ENCODE measurements at regions not wholly inside any gene's neighbourhood (a gene's known extent, or its start where the extent isn't known, plus 50 kb on each side); places are given as distances from the start of the nearest gene placed in this dataset.

- no peak for DNase-seq (ENCODE audit: low read depth in 2 of 2)
Observed at GRCh38 chr5:58151414-58151813, 308.5 kb downstream of the PLK2 start.

- DNase-seq (ENCODE audit: low read depth in 2 of 2): no peak
Observed at GRCh38 chr5:58150926-58151325, 309.0 kb downstream of the PLK2 start.

GRCh38 chr5:58149746-58150145, 310.1 kb downstream of the PLK2 start:
- no peak for DNase-seq (ENCODE audit: low read depth in 2 of 2)

- no peak for DNase-seq (ENCODE audit: low read depth in 2 of 2)
Observed at GRCh38 chr5:58149345-58149744, 310.5 kb downstream of the PLK2 start.

- DNase-seq (ENCODE audit: low read depth in 2 of 2): no peak
Observed at GRCh38 chr5:58148254-58148775, 311.6 kb downstream of the PLK2 start.

- DNase-seq (ENCODE audit: low read depth in 2 of 2): no peak
Observed at GRCh38 chr5:58145397-58145934, 314.4 kb downstream of the PLK2 start.

GRCh38 chr5:58143727-58144126, 316.2 kb downstream of the PLK2 start:
- no peak for DNase-seq (ENCODE audit: low read depth in 2 of 2)

GRCh38 chr5:58143181-58143580, 316.7 kb downstream of the PLK2 start:
- DNase-seq (ENCODE audit: low read depth in 2 of 2): no peak

GRCh38 chr5:58138791-58139190, 321.1 kb downstream of the PLK2 start:
- DNase-seq (ENCODE audit: low read depth in 2 of 2): no peak

GRCh38 chr5:58136406-58136805, 323.5 kb downstream of the PLK2 start:
- DNase-seq (ENCODE audit: low read depth in 2 of 2): no peak

GRCh38 chr5:58135571-58136335, 324.1 kb downstream of the PLK2 start:
- no peak for DNase-seq (ENCODE audit: low read depth in 2 of 2)

GRCh38 chr5:58133631-58134296, 326.1 kb downstream of the PLK2 start:
- no peak for DNase-seq (ENCODE audit: low read depth in 2 of 2)

- DNase-seq (ENCODE audit: low read depth in 2 of 2): no peak
Observed at GRCh38 chr5:58133216-58133615, 326.7 kb downstream of the PLK2 start.

- DNase-seq (ENCODE audit: low read depth in 2 of 2): no peak
Observed at GRCh38 chr5:58127255-58128220, 332.3 kb downstream of the PLK2 start.

GRCh38 chr5:58123501-58123900, 336.4 kb downstream of the PLK2 start:
- DNase-seq (ENCODE audit: low read depth in 2 of 2): no peak

GRCh38 chr5:58122848-58123392, 337.0 kb downstream of the PLK2 start:
- DNase-seq (ENCODE audit: low read depth in 2 of 2): no peak

- DNase-seq (ENCODE audit: low read depth in 2 of 2): no peak
Observed at GRCh38 chr5:58122157-58122556, 337.7 kb downstream of the PLK2 start.

GRCh38 chr5:58121391-58121790, 338.5 kb downstream of the PLK2 start:
- no peak for DNase-seq (ENCODE audit: low read depth in 2 of 2)

- no peak for DNase-seq (ENCODE audit: low read depth in 2 of 2)
Observed at GRCh38 chr5:58117542-58117941, 342.3 kb downstream of the PLK2 start.

- DNase-seq (ENCODE audit: low read depth in 2 of 2): no peak
Observed at GRCh38 chr5:58116346-58116745, 343.5 kb downstream of the PLK2 start.

GRCh38 chr5:58115811-58116210, 344.1 kb downstream of the PLK2 start:
- no peak for DNase-seq (ENCODE audit: low read depth in 2 of 2)
